ENCODE measurements at regions not wholly inside any gene's neighbourhood (a gene's known extent, or its start where the extent isn't known, plus 50 kb on each side); places are given as distances from the start of the nearest gene placed in this dataset.

DNA sequence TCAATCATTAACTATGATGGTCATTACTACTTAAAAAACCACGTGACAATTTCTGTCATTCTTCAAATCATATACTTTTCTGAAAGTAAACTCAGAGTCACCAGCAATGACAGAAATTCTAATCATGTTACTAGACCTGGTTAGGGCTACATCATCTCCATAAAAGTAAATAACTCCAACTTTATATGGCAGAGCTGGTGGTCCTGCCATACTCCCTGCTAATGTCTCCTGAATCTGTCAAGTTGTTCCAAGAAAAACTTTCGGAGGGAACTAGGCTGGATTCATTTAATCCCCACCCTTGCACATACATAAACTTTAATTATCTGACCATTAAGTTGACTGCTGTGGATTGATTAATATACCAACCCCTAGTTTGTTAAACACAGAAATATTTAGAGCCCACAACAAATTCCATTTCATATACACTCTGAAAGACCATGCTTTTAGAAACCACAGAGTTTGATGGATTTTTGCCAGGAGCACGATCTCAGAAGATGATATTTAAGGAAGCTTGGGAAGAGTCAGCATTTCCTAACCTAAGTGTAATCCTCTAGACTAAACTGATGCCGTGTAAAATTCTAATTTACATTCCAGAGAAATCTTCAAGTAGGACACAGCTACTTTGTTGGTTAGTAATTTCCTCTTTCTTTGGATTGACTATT, 577.0 kb downstream of the FAT4 start:
- Mint-ChIP-seq H3K36me3 (ENCODE audit: low read depth) (no peaks in the 10 kb centered on the region), H3K4me3 (no peak overlapping the region), H3K27me3 (no peaks in the 10 kb centered on the region), H3K27ac (no peak overlapping the region), H3K4me1 (no peaks in the 10 kb centered on the region), H3K9me3 (peaks cover 14% of the 10 kb centered on the region)
- no peak for DNase-seq
- ChIA-PET POLR2A (no interaction called here), CTCF (no interaction called here)

DNA sequence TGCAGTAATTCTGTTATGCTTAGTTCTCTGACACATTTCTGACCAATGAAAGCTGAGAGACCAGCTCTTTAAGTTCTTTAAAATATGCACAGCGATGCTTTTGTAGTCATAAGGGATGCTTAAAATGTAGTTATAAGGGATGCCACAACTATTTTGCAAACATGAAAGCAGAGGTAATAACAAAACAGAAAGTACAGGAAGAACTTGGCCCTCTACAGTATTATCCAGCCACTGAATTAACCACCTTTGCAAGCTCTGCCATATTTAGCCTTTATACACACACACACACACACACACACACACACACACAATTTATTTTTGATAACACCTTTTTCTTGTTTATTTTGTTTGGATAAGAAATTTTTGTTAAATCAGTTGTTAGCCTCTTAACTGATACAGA, 590.0 kb downstream of the FAT4 start:
- no peak for DNase-seq
- Mint-ChIP-seq H3K27me3 (no peaks in the 10 kb centered on the region), H3K4me3 (no peak overlapping the region), H3K27ac (no peak overlapping the region), H3K36me3 (ENCODE audit: low read depth) (no peaks in the 10 kb centered on the region), H3K9me3 (peaks cover 6% of the 10 kb centered on the region), H3K4me1 (no peaks in the 10 kb centered on the region)
- ChIA-PET POLR2A (no interaction called here), CTCF (no interaction called here)

DNA sequence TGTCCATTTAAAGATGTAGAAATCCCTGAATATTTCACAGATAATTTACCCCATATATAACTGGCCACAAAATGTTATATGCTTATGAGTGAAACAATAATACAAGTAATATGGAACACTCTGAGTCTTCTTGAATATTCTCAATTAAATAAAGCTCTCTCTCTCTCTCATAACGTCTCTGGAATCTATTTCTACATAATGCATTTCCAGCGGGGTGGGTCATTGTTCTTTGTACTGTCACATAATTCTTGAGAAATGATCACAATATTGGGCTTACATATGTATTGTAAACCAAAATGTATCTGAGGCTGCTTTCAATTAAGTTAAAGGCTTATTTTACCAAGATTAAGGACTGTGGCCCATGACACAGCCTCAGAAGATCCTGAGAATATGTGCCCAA, 596.3 kb downstream of the FAT4 start:
- Mint-ChIP-seq H3K9me3 (peaks cover 2% of the 10 kb centered on the region), H3K4me1 (no peaks in the 10 kb centered on the region), H3K36me3 (ENCODE audit: low read depth) (no peaks in the 10 kb centered on the region), H3K4me3 (no peak overlapping the region), H3K27ac (no peak overlapping the region), H3K27me3 (no peaks in the 10 kb centered on the region)
- DNase-seq, result no peak
- ChIA-PET POLR2A (no interaction called here), CTCF (no interaction called here)

- CTCF ChIA-PET, result no interaction called here
- H3K36me3 Mint-ChIP-seq (ENCODE audit: low read depth), result no peaks in the 10 kb centered on the region
- no peaks in the 10 kb centered on the region for H3K27me3 Mint-ChIP-seq
- DNase-seq, result no peak
- POLR2A ChIA-PET, result no interaction called here
- no peak overlapping the region for H3K4me3 Mint-ChIP-seq
- H3K27ac Mint-ChIP-seq, result no peak overlapping the region
- H3K9me3 Mint-ChIP-seq, result peaks cover 5% of the 10 kb centered on the region
- H3K4me1 Mint-ChIP-seq, result no peaks in the 10 kb centered on the region
These were observed 596.7 kb downstream of the FAT4 start for GRCh38 chr4:125911481-125911880.

GRCh38 chr4:125917559-125917958, 602.8 kb downstream of the FAT4 start:
- POLR2A ChIA-PET, result no interaction called here
- CTCF ChIA-PET, result no interaction called here
- Mint-ChIP-seq H3K4me1 (no peaks in the 10 kb centered on the region), H3K4me3 (no peak overlapping the region), H3K27me3 (no peaks in the 10 kb centered on the region), H3K36me3 (ENCODE audit: low read depth) (no peaks in the 10 kb centered on the region), H3K9me3 (peaks cover 5% of the 10 kb centered on the region), H3K27ac (no peak overlapping the region)
- DNase-seq, result no peak

DNA sequence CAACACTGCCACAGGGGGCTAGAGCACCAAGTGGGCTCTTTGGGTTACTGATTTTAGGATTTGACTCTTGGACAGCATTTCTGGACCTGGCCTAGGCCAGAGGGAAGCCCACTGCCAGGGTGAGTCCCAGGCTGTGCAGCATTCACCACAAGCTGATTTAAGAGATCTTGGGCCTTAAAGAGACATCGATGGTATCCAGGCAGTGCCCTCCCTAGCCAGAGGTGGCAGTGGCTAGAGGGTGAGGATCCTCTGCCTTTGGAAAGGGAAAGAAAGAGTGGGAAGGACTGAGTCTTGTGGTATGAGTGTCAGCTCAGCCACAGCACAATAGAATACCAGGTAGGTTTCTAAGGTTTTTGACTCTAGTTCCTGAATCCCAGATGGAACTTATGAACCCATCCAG, 613.9 kb downstream of the FAT4 start:
- DNase-seq, result no peak
- H3K4me1 Mint-ChIP-seq, result no peaks in the 10 kb centered on the region
- no peak overlapping the region for H3K27ac Mint-ChIP-seq
- ChIA-PET CTCF (no interaction called here), POLR2A (no interaction called here)
- H3K36me3 Mint-ChIP-seq (ENCODE audit: low read depth), result no peaks in the 10 kb centered on the region
- peaks cover 4% of the 10 kb centered on the region for H3K9me3 Mint-ChIP-seq
- H3K27me3 Mint-ChIP-seq, result no peaks in the 10 kb centered on the region
- H3K4me3 Mint-ChIP-seq, result no peak overlapping the region

GRCh38 chr4:125938541-125938940, 623.8 kb downstream of the FAT4 start:
- Mint-ChIP-seq H3K27me3 (no peaks in the 10 kb centered on the region), H3K9me3 (peaks cover 12% of the 10 kb centered on the region), H3K36me3 (ENCODE audit: low read depth) (no peaks in the 10 kb centered on the region), H3K4me3 (no peak overlapping the region), H3K4me1 (no peaks in the 10 kb centered on the region), H3K27ac (no peak overlapping the region)
- ChIA-PET CTCF (no interaction called here), POLR2A (no interaction called here)
- no peak for DNase-seq

GRCh38 chr4:125940426-125940825, 625.7 kb downstream of the FAT4 start:
- H3K36me3 Mint-ChIP-seq (ENCODE audit: low read depth), result no peaks in the 10 kb centered on the region
- POLR2A ChIA-PET, result no interaction called here
- CTCF ChIA-PET, result no interaction called here
- no peaks in the 10 kb centered on the region for H3K27me3 Mint-ChIP-seq
- no peak overlapping the region for H3K4me3 Mint-ChIP-seq
- peaks cover 11% of the 10 kb centered on the region for H3K9me3 Mint-ChIP-seq
- no peak for DNase-seq
- no peaks in the 10 kb centered on the region for H3K4me1 Mint-ChIP-seq
- no peak overlapping the region for H3K27ac Mint-ChIP-seq

DNA sequence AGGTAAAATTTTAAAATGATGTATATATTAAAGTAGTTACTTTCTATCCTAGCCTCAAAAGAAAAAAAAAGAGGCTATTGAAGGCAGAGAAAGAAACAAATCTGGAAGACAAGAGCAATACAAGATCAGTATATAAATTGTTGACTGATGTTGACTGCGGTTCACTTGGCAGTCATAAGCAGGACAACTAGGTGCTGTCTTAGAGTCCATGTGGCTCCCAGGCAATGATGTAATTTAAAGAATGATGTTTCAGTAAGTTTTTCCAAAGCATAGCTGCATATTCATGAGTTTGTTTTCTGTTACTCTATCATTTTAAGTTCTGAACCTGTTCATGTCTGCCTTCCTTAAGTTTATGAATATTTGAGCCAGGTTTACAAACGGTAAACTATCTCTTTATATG, 630.2 kb downstream of the FAT4 start:
- Mint-ChIP-seq H3K36me3 (ENCODE audit: low read depth) (no peaks in the 10 kb centered on the region), H3K27ac (no peak overlapping the region), H3K27me3 (no peaks in the 10 kb centered on the region), H3K4me3 (no peak overlapping the region), H3K9me3 (peaks cover 4% of the 10 kb centered on the region), H3K4me1 (no peaks in the 10 kb centered on the region)
- ChIA-PET POLR2A (no interaction called here), CTCF (no interaction called here)
- DNase-seq, result no peak

- no peak overlapping the region for H3K4me3 Mint-ChIP-seq
- no peaks in the 10 kb centered on the region for H3K4me1 Mint-ChIP-seq
- H3K9me3 Mint-ChIP-seq, result peaks cover 2% of the 10 kb centered on the region
- H3K27me3 Mint-ChIP-seq, result no peaks in the 10 kb centered on the region
- CTCF ChIA-PET, result no interaction called here
- no peaks in the 10 kb centered on the region for H3K36me3 Mint-ChIP-seq (ENCODE audit: low read depth)
- POLR2A ChIA-PET, result no interaction called here
- no peak for DNase-seq
- H3K27ac Mint-ChIP-seq, result no peak overlapping the region
These were observed 633.3 kb downstream of the FAT4 start for GRCh38 chr4:125948021-125948420.

GRCh38 chr4:125951261-125951887, 636.6 kb downstream of the FAT4 start:
- H3K4me1 Mint-ChIP-seq, result no peaks in the 10 kb centered on the region

DNA sequence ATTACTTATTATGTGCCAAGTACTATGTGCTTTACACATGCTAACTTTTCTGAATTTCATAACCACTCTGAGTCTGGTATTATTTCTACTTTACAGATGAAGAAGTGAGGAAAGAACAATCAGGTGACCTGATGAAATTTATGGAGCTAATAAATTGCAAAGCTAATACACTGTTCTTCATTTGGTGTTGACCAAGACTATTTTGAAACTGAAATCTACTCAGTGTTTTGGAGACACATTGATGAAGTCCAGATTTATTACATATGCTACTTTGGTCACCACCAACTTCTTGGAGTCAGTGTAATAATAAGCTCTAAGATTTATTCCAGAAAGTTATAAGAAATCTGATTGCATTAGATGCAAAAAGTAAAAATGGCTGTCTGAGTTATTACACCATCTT, 637.9 kb downstream of the FAT4 start:
- CTCF ChIA-PET, result no interaction called here
- H3K4me3 Mint-ChIP-seq, result no peak overlapping the region
- DNase-seq, result no peak
- no peaks in the 10 kb centered on the region for H3K36me3 Mint-ChIP-seq (ENCODE audit: low read depth)
- H3K9me3 Mint-ChIP-seq, result no peaks in the 10 kb centered on the region
- POLR2A ChIA-PET, result no interaction called here
- H3K4me1 Mint-ChIP-seq, result no peaks in the 10 kb centered on the region
- H3K27me3 Mint-ChIP-seq, result no peaks in the 10 kb centered on the region
- H3K27ac Mint-ChIP-seq, result no peak overlapping the region

More at GRCh38 chr4:125951261-125951887, 636.6 kb downstream of the FAT4 start:
- no peak overlapping the region for H3K4me3 Mint-ChIP-seq
- ChIA-PET CTCF (no interaction called here), POLR2A (no interaction called here)
- no peaks in the 10 kb centered on the region for H3K9me3 Mint-ChIP-seq
- H3K36me3 Mint-ChIP-seq (ENCODE audit: low read depth), result no peaks in the 10 kb centered on the region
- no peak overlapping the region for H3K27ac Mint-ChIP-seq
- no peaks in the 10 kb centered on the region for H3K27me3 Mint-ChIP-seq
- no peak for DNase-seq

DNA sequence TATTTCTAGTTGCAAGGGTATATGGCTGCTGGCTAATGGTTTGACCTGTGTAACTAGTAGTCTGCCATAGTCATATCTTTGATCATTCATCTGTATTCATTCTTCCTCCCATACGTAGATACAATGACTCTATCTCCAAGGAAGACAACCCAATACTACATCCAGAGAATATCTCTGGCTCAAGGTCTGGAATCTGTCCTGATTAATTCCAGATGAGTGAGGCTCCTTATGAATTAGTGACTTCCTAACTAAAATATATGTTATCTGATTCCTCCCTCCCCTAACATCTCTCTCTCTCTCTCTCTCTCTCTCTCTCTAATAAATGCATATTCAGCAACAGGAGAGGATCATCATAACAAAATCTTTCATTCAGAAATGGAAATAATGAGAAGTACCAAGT, 641.5 kb downstream of the FAT4 start:
- DNase-seq, result no peak
- Mint-ChIP-seq H3K4me1 (no peaks in the 10 kb centered on the region), H3K4me3 (no peak overlapping the region), H3K36me3 (ENCODE audit: low read depth) (no peaks in the 10 kb centered on the region), H3K27me3 (no peaks in the 10 kb centered on the region), H3K9me3 (peaks cover 4% of the 10 kb centered on the region), H3K27ac (no peak overlapping the region)
- POLR2A ChIA-PET, result no interaction called here
- CTCF ChIA-PET, result no interaction called here

GRCh38 chr4:125958519-125958918, 643.8 kb downstream of the FAT4 start:
- CTCF ChIA-PET, result no interaction called here
- POLR2A ChIA-PET, result no interaction called here
- H3K4me3 Mint-ChIP-seq, result no peak overlapping the region
- H3K9me3 Mint-ChIP-seq, result peaks cover 14% of the 10 kb centered on the region
- H3K4me1 Mint-ChIP-seq, result no peaks in the 10 kb centered on the region
- no peak overlapping the region for H3K27ac Mint-ChIP-seq
- no peak for DNase-seq
- H3K36me3 Mint-ChIP-seq (ENCODE audit: low read depth), result no peaks in the 10 kb centered on the region
- no peaks in the 10 kb centered on the region for H3K27me3 Mint-ChIP-seq

Measured in activated CD4-positive, alpha-beta memory T cell treated with anti-CD3 and anti-CD28 coated beads, Interleukin-2, amount 10 ng/mL, durations not matched to agents 7 days and 5 days (primary cell).